Astrocyte of the spinal cord (primary cell): ENCODE measurements at regions not wholly inside any gene's neighbourhood (a gene's known extent, or its start where the extent isn't known, plus 50 kb on each side); places are given as distances from the start of the nearest gene placed in this dataset.

ENCODE experiments used
- DNase-seq: peaks from one replicate; pipeline ENCODE4 v3.0.0; 2011; ENCODE audit warnings: low read depth, low spot score
- H3K4me3 ChIP-seq: 2 replicates; pipeline ENCODE4 v1.5.1; 2011; ENCODE audit warnings: low read depth, mild to moderate bottlenecking, low read length, moderate library complexity
- CTCF ChIP-seq: IDR thresholded peaks from 2 replicates; pipeline ENCODE4 v1.5.1; 2012; ENCODE audit warnings: low read depth, mild to moderate bottlenecking, low read length, inconsistent platforms
- in situ Hi-C: cut with HindIII; loops from 2 replicates; pipeline ENCODE4 v1.10.0; 2017; ENCODE audit warnings: low sequenced_read_pairs

- DNase-seq, result no peak
- no peak for TF ChIP-seq CTCF
- in situ Hi-C loops, result no loop called here
- H3K4me3 ChIP-seq, result no peak overlapping the region
Observed at GRCh38 chr10:108757946-108758345, 1165.4 kb downstream of the XPNPEP1 start.

GRCh38 chr10:108755646-108756045 is 1167.7 kb downstream of the XPNPEP1 start:
- in situ Hi-C loops, result no loop called here
- DNase-seq, result peak; percentile 3
- no peak for TF ChIP-seq CTCF
- no peak overlapping the region for H3K4me3 ChIP-seq

GRCh38 chr10:108753326-108753725 is 1170.0 kb downstream of the XPNPEP1 start:
- in situ Hi-C loops, result no loop called here
- no peak for DNase-seq

GRCh38 chr10:108749042-108749441 is 1174.3 kb downstream of the XPNPEP1 start:
- no peak for TF ChIP-seq CTCF
- in situ Hi-C loops, result no loop called here
- H3K4me3 ChIP-seq, result no peak overlapping the region
- DNase-seq, result no peak

More at GRCh38 chr10:108753326-108753725, 1170.0 kb downstream of the XPNPEP1 start:
- no peak overlapping the region for H3K4me3 ChIP-seq
- TF ChIP-seq CTCF, result no peak

DNA sequence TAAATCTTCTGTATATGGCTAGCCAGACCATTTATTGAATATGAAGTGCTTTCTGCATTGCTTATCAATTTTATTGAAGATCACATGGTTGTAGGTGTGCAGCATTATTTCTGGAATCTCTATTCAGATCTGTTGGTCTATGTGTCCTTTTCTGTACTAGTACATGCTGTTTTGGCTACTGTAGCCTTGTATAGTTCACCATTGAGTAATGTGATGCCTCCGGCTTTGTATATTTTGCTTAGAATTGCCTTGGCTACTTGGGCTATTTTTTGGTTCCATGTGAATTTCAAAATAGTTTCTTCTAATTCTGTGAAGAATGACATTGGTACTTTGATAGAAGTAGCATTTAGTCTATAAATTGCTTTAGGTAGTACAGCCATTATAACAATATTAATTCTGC is 1187.2 kb downstream of the XPNPEP1 start:
- no peak for TF ChIP-seq CTCF
- in situ Hi-C loops, result no loop called here
- DNase-seq, result peak; percentile 49
- H3K4me3 ChIP-seq, result no peak overlapping the region

GRCh38 chr10:108735380-108735779 is 1187.9 kb downstream of the XPNPEP1 start:
- no peak for TF ChIP-seq CTCF
- no peak overlapping the region for H3K4me3 ChIP-seq
- in situ Hi-C loops, result no loop called here
- DNase-seq, result peak; percentile 89

- in situ Hi-C loops, result no loop called here
- no peak overlapping the region for H3K4me3 ChIP-seq
- DNase-seq, result no peak
- TF ChIP-seq CTCF, result no peak
Observed at GRCh38 chr10:108721874-108722273, 1201.4 kb downstream of the XPNPEP1 start.
